ENCODE measurements at regions not wholly inside any gene's neighbourhood (a gene's known extent, or its start where the extent isn't known, plus 50 kb on each side); places are given as distances from the start of the nearest gene placed in this dataset.
A peak's percentile ranks its signal among the peaks of the same experiment; 100 is the strongest.
"Not testable (repeated sequence)": the region's sequence is repeated elsewhere in the genome, so short reads cannot be mapped to it uniquely, and the experiment has no call there.

DNA sequence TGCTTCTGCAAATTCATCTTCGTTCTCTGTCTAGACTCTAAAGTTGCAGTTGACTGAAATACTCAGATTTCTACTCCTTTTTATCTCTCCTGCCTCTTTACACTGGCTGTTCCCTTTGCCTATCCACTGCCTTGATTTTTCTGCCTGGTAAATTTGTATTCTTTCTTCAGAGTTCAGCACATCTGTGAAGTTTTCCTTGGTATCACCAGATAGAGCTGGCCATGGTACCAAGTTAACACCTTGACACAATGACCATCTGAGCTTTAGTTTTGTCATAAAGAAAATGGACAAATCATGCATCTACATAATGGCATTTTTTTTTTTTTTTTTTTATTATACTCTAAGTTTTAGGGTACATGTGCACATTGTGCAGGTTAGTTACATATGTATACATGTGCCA lies 143.0 kb downstream of the PPP1R3A start:
- no peak for DNase-seq

DNA sequence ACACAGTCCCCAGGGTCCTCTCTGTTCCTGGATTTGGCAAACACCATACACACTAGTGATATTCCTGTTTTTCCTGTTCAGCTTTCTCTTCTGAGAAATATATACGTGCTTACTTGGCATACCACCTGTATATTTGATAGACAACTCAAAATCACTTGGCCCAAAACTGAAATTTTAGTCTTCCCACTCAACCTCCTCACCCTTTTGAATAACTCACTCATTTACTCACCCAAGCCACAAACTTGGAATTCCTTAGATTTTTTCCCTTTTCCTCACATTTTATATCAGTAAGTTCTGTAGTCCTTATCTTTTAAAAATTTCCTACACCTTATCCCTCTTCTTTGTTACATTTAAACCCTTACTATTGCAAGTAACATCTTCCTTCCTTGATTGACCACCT lies 143.4 kb downstream of the PPP1R3A start:
- DNase-seq, result peak; percentile 14

DNA sequence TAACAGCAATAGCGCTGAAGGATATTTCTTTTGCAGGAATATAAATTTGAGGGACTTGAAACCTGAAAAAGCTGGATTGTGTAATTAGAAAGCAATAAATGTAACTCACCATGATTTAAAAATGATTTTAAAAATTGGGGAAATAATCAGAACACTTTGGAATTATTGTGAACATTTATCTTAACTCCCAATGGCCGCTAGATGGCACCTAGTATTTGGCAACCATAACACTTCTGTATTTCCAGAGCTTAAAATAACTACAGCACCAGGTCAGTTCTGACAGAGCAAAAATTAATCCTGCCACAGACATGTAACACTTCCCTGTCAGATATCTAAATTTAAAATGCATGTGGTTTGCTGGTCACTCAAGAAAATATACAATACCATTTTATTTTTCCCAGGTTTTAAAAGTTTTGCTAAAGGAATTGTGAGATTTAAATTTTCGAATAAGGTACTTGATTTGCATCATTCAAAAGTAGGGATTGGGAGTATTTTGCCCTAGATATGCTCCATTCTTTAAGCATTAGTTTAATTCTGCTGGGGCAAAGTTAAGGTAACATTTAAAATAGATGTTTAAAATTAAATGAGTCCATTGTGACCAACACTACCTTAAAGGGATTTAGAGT lies 144.5 kb downstream of the PPP1R3A start:
- peak; percentile 74 for DNase-seq

DNA sequence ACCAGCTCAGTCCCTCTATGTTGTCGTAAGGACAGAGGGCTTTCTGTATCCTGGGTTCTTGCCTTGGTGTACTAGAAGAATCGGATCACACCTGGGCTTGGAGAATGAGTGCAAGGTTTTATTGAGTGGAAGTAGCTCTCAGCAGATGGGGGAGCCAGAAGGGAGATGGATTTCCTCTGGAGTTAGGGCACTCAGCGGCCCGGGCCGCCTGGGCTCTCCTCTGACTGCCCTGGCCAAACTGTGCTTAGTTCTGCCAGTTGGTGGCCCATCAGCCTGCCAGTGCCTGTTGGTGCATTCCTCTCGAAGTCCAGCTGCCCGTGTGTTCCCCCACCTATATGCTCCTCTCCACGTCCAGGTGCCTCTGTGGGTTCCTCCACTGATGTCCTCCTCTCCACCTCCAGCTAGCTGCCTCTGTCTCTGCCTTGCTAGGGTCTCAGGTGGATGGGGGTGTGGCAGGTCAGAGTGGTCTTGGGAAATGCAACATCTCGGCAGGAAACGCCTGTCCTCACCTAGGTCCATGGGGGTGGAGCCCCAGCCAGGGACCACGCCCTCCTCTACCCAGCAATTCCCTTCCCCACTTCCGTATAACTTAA lies 148.6 kb downstream of the PPP1R3A start:
- no peak for DNase-seq

DNA sequence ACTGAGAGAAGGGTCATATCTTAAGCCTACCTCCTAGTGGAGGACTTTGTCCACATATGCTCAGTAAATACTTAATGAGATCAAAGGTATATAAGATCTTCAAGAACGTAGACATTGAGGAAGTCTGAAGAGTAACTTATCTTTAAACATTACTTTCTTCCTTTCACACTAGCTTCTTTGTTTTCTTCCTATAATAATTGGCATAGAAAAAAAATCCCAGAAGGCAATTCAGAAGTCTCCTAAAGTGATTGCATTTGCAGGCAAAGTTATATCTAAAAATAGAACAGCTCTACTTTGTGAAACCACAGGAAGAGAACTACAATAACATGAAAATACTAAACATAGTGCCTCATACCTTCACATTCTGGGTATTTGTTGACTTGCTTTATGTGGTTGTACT lies 150.4 kb downstream of the PPP1R3A start:
- DNase-seq, result no peak

DNA sequence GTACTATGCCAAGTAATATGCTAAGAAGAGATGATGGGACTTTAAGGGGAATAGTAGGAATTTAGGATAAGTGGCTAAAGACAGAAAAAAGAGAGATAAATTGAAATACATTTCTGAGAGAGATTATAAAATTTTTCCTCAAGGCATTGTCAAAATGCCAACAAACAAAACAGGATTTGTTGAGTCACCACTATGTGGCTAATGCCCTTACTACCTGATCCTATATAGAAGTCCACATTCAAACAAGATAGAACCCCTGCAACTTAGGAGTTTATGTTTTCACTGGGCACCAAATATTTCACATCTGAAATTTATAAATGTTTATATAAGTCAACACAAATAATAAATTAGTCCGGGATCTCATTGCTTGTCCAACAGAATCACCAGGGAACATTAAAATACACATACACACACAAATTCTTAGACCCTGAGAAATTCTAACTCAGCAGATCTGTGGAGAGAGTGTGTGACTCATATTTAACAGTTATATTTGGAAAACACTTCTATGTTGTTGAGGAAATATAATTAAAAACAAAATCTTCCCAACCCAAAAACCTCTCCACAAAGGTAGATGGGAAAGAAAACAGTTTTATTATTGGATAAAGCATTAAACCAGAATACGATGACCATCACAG lies 154.3 kb downstream of the PPP1R3A start:
- no peak for DNase-seq

DNA sequence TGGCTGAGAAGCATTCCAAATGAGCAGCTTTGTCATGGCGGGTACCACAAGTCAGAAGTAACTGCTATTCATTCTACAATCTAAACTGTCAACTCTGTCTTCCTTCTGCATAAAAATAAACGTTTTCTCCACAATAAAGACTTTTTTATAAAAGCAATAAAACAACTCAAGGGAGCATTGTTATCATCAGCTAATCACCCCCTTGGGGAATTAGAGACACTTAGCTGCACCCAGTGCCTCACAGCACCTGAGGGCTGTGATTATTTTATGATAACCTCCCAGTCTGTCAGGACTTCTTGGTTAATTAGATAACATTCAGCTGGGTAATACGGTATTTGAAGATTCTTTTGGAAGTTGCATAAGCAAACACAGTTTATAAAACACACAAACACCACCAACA lies 155.6 kb downstream of the PPP1R3A start:
- DNase-seq, result no peak

DNA sequence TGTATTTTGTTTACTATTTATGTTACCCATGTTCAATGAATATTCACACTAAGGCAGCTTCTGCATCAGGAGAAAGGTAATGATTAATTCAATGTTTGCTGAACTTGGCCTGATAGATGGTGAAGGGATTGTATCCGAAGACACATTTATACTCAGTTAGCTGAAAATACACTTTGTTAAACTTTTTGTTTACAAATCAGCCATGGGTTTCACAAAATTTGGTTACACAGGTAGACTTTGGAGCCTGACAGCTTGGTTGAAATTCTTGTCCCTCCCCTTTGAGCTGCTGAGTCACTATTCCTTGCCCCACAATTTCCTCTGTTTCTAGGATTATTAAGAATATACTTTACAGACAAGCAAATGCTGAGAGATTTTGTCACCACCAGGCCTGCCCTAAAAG lies 162.6 kb downstream of the PPP1R3A start:
- no peak for DNase-seq

DNA sequence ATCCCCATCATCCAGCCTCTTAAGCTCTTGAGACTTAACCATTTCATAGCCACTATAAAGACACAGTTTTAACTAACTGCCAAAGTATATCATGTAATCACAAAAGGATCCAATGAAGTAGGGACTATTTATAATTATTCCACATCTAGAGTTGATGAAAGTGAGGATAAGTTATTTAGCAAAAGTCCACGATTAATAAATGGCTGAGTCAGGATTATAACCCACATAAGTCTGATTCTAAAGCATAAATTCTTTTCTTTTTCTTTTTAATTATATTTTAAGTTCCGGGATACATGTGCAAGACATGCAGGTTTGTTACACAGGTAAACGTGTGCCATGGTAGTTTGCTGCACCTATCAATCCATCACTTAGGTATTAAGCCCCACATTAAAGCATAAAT lies 166.1 kb downstream of the PPP1R3A start:
- no peak for DNase-seq

DNA sequence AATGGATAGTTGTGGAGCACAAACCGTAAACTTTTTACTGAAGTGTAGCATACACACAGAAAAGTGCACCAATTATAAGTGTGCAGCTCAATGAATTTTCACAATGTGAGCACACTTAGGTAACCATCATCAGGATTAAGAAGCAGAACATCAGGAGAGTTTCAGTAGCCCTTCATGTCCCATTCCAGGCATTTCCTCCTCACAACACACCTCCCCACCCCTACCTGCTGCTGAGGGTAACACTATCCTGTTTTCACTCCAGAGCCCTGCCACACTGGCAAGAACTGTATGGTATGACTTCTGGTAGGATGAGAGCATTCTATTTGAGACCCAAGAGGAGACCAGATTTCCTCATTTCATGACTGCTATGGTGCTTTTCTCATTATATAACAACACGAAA lies 166.5 kb downstream of the PPP1R3A start:
- DNase-seq, result no peak

DNA sequence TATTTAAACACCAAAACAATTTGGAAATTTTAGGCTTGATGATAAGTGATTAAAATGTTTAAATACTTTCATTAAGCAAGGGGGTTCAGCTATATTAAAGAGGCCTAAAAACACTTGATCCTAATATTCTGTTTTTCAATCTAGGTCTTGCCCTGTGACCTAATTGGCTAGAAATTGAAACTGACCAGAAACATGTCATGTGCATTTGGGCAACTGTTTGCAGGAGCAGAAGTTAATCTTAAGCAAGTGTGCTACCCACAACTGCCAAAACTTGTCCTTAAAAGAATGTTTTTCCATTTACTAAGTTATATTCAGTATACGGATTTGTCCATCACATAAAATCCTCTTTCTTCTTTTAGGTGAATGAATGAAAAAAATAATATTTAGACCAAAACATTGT lies 167.3 kb downstream of the PPP1R3A start:
- DNase-seq, result no peak

DNA sequence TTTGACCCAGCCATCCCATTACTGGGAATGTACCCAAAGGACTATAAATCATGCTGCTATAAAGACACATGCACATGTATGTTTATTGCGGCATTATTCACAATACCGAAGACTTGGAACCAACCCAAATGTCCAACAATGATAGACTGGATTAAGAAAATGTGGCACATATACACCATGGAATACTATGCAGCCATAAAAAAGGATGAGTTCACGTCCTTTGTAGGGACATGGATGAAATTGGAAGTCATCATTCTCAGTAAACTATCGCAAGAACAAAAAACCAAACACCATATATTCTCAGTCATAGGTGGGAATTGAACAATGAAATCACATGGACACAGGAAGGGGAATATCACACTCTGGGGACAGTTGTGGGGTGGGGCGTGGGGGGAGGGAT lies 170.4 kb downstream of the PPP1R3A start:
- not testable (repeated sequence) for DNase-seq

DNA sequence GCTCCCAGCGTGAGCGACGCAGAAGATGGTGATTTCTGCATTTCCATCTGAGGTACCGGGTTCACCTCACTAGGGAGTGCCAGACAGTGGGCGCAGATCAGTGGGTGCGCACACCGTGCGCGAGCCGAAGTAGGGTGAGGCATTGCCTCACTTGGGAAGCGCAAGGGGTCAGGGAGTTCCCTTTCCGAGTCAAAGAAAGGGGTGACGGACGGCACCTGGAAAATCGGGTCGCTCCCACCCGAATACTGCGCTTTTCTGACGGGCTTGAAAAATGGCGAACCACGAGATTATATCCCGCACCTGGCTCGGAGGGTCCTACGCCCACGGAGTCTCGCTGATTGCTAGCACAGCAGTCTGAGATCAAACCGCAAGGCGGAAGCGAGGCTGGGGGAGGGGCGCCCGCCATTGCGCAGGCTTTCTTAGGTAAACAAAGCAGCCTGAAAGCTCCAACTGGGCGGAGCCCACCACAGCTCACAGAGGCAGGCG lies 175.8 kb downstream of the PPP1R3A start:
- not testable (repeated sequence) for DNase-seq

DNA sequence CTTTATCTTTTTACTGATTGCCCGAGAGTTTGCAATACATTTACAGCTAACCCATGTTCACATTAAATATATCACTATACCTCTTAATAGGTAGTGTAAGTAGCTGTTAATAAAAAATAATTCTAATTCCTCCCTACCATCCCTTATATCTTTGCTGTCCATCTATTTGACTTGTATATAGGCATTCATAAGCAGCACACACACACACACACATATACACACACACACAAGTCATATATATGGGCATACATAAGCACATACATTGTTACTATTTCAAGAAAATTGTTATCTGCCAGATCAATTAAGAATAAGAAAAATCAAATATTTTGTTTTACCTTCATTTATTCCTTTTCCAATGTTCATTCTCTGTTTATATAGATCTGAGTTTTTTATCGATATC lies 176.4 kb downstream of the PPP1R3A start:
- no peak for DNase-seq

DNA sequence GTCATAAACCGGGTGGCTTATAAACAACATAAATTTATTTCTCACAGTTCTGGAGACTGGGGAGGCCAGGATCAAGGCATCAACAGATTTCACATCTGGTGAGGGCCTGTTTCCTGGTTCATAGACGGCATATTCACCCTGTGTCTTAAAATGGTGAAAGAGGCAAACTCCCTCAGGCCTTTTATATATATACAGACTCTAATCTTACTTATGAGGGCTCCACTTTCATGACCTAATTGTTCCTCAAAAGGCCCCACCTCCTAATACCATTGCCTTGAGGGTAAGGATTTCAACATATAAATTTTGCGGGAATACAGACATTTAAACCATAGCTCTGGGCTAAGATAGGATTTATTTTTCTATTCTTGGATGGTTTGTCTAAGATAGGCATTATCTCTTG lies 187.2 kb downstream of the PPP1R3A start:
- DNase-seq, result no peak

DNA sequence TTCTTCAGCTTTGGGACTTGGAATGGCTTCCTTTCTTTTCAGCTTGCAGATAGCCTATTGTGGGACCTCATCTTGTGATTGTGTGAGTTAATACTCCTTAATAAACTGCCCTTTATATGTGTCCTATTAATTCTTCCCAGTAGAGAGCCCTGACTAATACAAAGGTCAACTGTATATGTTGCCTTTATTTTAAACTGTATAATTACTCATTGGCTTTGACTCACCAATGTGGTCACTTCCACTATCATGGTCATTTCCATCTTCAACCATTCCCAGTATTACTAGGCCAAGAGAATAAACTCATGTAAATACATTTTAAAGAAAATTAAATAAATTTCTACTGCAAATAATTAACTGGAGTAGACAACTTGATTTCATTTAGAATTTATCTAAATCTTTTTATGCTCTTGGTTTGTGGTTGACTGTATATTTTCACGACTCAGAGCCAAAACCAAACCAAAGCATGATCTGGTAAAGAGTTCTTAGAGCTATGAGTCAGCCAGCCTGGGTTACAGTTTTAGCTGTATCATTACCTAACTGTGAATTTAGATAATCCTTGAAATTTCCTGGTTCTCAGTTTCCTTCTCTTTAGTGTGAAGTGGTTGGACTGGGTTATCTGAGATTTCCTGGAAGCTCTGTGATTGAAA lies 188.4 kb downstream of the PPP1R3A start:
- peak; percentile 62 for DNase-seq

DNA sequence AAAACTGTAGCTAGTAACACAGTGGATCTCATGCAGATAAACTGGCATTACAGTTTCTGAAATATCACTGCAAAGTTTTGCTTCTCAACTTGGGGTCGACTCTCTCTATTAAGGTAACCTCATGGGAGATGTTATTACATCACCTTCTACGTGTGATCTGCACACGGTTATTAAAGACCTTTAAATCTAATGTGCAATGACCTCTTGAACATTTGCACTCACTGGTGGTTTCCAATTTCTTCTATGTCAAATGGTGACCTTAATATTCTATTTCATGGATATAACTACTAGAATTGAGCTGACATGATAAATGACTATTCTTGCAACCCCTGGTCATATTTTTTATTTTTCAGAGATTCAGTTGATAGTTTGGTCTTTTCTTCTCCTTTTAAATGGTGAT lies 191.3 kb downstream of the PPP1R3A start:
- DNase-seq, result no peak

DNA sequence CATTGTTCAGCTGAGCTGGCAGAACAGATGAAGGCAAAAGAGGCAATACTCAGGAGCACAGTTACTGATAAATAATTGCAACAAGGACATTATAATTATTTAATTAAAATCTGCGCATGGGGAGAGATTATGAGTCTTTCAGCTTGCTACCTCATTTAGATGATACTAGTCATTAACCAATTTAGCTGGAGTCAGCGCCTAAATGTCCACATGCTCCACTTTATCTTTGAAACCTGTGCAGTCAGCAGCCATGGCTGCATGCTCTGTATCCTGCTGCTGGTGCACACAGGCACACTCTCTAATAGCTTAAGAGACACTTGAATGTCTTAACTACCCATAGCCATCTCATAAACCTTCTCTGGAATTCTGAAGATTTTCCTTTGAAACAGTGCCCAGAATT lies 196.8 kb downstream of the PPP1R3A start:
- no peak for DNase-seq

DNA sequence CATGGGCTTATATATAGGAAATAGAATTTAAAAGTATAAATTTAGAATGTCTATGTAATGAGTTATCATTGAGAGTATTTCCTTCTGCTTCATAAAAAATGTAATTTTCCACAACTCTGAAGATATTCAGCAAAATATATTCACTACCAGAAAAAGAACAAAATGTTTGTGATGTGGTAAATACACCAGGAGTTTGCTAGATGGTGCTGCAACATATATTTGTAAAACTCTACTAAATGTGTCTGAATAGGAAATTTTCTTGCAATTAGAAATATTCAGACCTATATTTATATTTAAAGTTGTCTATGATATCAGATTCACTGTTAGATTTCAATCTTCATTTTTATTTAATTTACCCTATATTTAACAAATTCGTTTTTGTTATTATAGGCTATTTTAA lies 201.1 kb downstream of the PPP1R3A start:
- no peak for DNase-seq

DNA sequence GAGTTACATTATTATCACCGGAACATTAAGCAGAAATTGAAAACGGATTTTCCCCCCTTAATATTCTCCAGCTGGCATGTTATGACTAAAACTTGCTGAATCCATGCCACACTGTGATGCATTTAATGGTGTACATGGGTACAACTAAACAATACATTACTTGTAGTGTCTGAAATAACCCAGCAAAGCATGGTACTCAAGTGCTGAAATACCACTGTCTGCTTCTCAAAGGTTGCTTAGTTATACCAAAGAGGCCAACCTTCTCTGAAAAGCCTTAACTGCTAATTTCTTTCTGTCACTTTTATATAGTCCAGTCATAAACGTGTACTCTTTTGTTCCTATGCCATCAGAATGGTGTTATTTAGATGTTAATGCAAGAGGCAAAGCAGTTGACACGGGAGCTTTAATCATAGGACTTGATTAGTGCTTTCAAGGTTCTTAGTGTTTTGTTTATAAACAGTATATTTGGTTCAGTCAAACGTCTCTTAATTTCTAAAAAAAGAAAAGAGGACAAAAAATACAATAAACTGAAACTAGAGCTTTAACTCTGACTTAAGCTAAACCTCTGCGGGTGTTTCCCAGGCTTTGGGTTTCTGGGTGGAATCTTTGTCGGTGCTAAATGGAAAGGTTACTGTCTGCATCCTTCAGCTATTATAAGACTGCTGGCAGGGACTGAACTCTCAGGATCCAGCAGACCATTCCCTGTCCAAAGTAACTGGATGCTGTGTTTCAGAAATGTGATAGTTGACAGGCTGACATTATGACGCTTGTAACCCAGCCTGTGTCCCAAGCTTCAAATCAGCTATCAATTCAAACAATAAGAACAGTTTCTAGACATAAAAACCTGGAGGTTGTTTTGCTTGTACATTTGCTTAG lies 202.6 kb downstream of the PPP1R3A start:
- DNase-seq, result no peak

DNA sequence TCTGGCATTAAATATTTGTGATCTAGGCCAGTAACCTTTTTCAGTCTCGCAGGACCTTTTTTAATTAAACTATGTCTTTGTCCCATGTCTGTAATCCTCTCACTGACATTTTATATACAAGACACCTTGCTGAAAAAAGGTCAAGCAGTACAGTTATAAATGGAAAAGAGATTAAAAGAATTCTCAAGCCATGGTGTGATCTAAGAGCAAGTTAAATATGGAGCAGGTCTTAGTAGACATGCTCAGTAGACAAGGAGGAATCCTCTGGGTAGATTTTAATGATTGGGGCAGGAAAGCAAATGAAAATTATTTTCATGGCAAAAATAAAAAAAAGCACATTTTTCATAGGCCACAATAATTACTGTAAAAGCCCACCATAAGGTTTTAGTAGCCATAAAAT lies 203.5 kb downstream of the PPP1R3A start:
- DNase-seq, result no peak

DNA sequence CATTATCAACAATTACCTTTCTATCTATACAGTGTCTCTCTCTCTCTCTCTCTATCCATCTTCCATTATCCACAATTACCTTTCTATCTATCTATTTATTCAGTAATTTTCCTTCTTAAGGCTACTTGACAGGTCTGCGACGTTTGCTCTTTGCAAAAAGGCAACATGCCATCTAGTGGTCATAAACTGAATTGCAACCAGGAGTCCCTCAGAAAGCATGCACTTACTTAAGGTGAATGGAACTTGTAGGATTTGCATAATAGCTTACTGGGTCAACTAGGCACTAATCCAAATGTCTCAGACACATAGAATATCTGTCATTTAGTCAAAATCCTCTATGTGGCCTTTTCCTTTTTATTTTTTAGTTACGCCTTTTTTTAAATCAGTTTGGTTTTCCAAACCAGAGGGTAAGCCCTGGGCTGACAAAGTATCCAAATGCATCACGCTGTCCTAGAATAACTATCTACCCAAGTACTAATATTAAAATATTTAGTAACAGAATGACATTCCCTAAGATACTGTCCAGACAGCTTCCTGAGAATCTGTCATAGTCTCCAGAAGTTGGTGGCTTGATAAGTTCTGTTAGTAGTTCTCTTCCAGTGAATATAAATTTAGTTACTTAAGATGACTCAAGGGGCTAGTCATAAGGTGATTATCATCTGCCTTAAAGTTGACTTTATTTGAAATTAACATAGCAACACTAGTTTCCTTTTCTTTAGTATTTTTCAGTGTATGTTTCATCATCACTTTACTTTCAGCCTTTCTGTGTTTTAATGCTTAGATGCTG lies 208.3 kb downstream of the PPP1R3A start:
- DNase-seq, result peak; percentile 78

Data from fibroblast of skin of scalp (primary cell).